Heart left ventricle (tissue), 13 donors: ENCODE measurements at regions not wholly inside any gene's neighbourhood (a gene's known extent, or its start where the extent isn't known, plus 50 kb on each side); places are given as distances from the start of the nearest gene placed in this dataset.

Source experiments
- POLR2A ChIP-seq, 2 donors: fragments of 450-650 bp; IDR thresholded peaks; one replicate each; pipeline ENCODE4 v1.6.1; 2017; ENCODE audit warnings: antibody characterized with exemption in 2 of 2, mild to moderate bottlenecking in 2 of 2, moderate library complexity in 2 of 2
- TF ChIP-seq, protein P1 (sequence below), 12 donors: fragments of 200-600 bp; sonication (generic) in 4 of 12; IDR thresholded peaks; one replicate each; pipeline versions ENCODE4 v1.5.0 to v1.8.0; 2018 to 2022; ENCODE audit warnings: antibody characterized with exemption in 12 of 12, mild to moderate bottlenecking in 5 of 12
- donor health status: ischemic (EF 13 %, LVEDD 7.1; RV severe dilation, severe dysfunction).
- donor health status: DM: no; HTN: yes; CAD: no.
- donor health status: DM: no; HTN: no; CAD: no.
- donor health status: ischemic (EF 25% LVEDD 6.9; RV normal size, moderate dysfunction).
- donor health status: ischemic (EF 25% LVEDD 5.7; RV mildly dilated, moderate dysfunction).
- donor health status: ischemic (EF 35%, LVEDD 5.7; RV mildly dilated, moderate dysfunction).
- donor health status: nonischemic (EF 11% LVEDD 7.7; RV severe dilation, severe dysfunction).
- donor health status: DM: yes; HTN: yes; CAD: no.
- donor health status: PGD.
- donor health status: ischemic (EF 29% LVEDD 5.4; RV normal size, mild dysfunction).
- donor health status: nonischemic (EF 23%, LVEDD 6.1; RV moderate dilation, normal function).

DNA sequence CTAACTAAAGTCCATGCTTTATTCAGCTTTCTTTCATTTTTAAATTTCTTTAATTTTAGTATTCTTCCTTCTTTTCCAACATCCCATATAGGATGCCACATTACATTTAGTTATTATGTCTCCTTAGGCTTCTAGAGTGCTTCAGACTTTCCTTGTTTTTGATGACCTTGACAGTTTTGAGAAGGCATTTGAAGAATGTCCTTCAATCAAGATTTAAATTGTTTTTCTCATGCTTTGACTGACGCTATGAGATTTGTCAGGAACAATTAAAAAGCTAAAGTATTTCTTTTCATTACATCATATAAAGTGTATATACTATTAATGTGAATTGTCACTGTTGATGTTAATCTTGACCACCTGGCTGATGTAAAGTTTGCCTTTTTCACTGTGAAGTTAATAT is 173.7 kb upstream of the LYPLAL1 start:
- TF ChIP-seq, protein P1, sequence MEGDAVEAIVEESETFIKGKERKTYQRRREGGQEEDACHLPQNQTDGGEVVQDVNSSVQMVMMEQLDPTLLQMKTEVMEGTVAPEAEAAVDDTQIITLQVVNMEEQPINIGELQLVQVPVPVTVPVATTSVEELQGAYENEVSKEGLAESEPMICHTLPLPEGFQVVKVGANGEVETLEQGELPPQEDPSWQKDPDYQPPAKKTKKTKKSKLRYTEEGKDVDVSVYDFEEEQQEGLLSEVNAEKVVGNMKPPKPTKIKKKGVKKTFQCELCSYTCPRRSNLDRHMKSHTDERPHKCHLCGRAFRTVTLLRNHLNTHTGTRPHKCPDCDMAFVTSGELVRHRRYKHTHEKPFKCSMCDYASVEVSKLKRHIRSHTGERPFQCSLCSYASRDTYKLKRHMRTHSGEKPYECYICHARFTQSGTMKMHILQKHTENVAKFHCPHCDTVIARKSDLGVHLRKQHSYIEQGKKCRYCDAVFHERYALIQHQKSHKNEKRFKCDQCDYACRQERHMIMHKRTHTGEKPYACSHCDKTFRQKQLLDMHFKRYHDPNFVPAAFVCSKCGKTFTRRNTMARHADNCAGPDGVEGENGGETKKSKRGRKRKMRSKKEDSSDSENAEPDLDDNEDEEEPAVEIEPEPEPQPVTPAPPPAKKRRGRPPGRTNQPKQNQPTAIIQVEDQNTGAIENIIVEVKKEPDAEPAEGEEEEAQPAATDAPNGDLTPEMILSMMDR (IDR thresholded peaks at IDR 0.05): no peak
- no peak for TF ChIP-seq POLR2A (IDR thresholded peaks at IDR 0.05)
